ENCODE measurements at regions not wholly inside any gene's neighbourhood (a gene's known extent, or its start where the extent isn't known, plus 50 kb on each side); places are given as distances from the start of the nearest gene placed in this dataset.

GRCh38 chr16:5386989-5387388, 289.4 kb upstream of the EEF2KMT start:
- no peaks in the 10 kb centered on the region for H3K36me3 ChIP-seq (ENCODE audit: insufficient read depth, insufficient read length, low read length)
- no peak overlapping the region for H3K4me3 ChIP-seq (ENCODE audit: insufficient read length, low read depth)
- no peak for DNase-seq (ENCODE audit: low read depth, low spot score)
- H3K9ac ChIP-seq (ENCODE audit: insufficient read length, low read depth): no peak overlapping the region
- H3K27me3 ChIP-seq (ENCODE audit: insufficient read depth, insufficient read length): no peaks in the 10 kb centered on the region
- no peaks in the 10 kb centered on the region for H3K9me3 ChIP-seq (ENCODE audit: insufficient read depth, low read length)
- no peaks in the 10 kb centered on the region for H3K4me1 ChIP-seq (ENCODE audit: insufficient read depth, insufficient read length)
- TF ChIP-seq YY1 (IDR thresholded peaks at IDR 0.05; ENCODE audit: insufficient read depth, insufficient read length) (no peak), ZNF274 (IDR thresholded peaks at IDR 0.05; ENCODE audit: low read depth, low read length) (no peak), SUZ12 (IDR thresholded peaks at IDR 0.05; ENCODE audit: extremely low read depth, insufficient read depth, insufficient read length) (no peak)

- H3K4me1 ChIP-seq (ENCODE audit: insufficient read depth, insufficient read length): no peaks in the 10 kb centered on the region
- DNase-seq (ENCODE audit: low read depth, low spot score): no peak
- no peaks in the 10 kb centered on the region for H3K36me3 ChIP-seq (ENCODE audit: insufficient read depth, insufficient read length, low read length)
- H3K9ac ChIP-seq (ENCODE audit: insufficient read length, low read depth): no peak overlapping the region
- no peak for TF ChIP-seq YY1 (IDR thresholded peaks at IDR 0.05; ENCODE audit: insufficient read depth, insufficient read length)
- TF ChIP-seq SUZ12 (IDR thresholded peaks at IDR 0.05; ENCODE audit: extremely low read depth, insufficient read depth, insufficient read length): no peak
- no peak for TF ChIP-seq ZNF274 (IDR thresholded peaks at IDR 0.05; ENCODE audit: low read depth, low read length)
- H3K9me3 ChIP-seq (ENCODE audit: insufficient read depth, low read length): no peaks in the 10 kb centered on the region
- H3K27me3 ChIP-seq (ENCODE audit: insufficient read depth, insufficient read length): no peaks in the 10 kb centered on the region
- H3K4me3 ChIP-seq (ENCODE audit: insufficient read length, low read depth): no peak overlapping the region
Measured at GRCh38 chr16:5385811-5386210, 288.2 kb upstream of the EEF2KMT start.

- TF ChIP-seq ZNF274 (IDR thresholded peaks at IDR 0.05; ENCODE audit: low read depth, low read length) (no peak), YY1 (IDR thresholded peaks at IDR 0.05; ENCODE audit: insufficient read depth, insufficient read length) (no peak), SUZ12 (IDR thresholded peaks at IDR 0.05; ENCODE audit: extremely low read depth, insufficient read depth, insufficient read length) (no peak)
- Histone ChIP-seq H3K4me1 (ENCODE audit: insufficient read depth, insufficient read length) (no peaks in the 10 kb centered on the region), H3K36me3 (ENCODE audit: insufficient read depth, insufficient read length, low read length) (no peaks in the 10 kb centered on the region), H3K9me3 (ENCODE audit: insufficient read depth, low read length) (no peaks in the 10 kb centered on the region), H3K27me3 (ENCODE audit: insufficient read depth, insufficient read length) (no peaks in the 10 kb centered on the region), H3K4me3 (ENCODE audit: insufficient read length, low read depth) (no peak overlapping the region), H3K9ac (ENCODE audit: insufficient read length, low read depth) (no peak overlapping the region)
- DNase-seq (ENCODE audit: low read depth, low spot score): no peak
Measured at GRCh38 chr16:5385115-5385514, 287.5 kb upstream of the EEF2KMT start.

GRCh38 chr16:5383737-5384136, 286.1 kb upstream of the EEF2KMT start:
- TF ChIP-seq SUZ12 (IDR thresholded peaks at IDR 0.05; ENCODE audit: extremely low read depth, insufficient read depth, insufficient read length) (no peak), YY1 (IDR thresholded peaks at IDR 0.05; ENCODE audit: insufficient read depth, insufficient read length) (no peak), ZNF274 (IDR thresholded peaks at IDR 0.05; ENCODE audit: low read depth, low read length) (no peak)
- DNase-seq (ENCODE audit: low read depth, low spot score): no peak
- Histone ChIP-seq H3K27me3 (ENCODE audit: insufficient read depth, insufficient read length) (no peaks in the 10 kb centered on the region), H3K36me3 (ENCODE audit: insufficient read depth, insufficient read length, low read length) (no peaks in the 10 kb centered on the region), H3K4me3 (ENCODE audit: insufficient read length, low read depth) (no peak overlapping the region), H3K4me1 (ENCODE audit: insufficient read depth, insufficient read length) (no peaks in the 10 kb centered on the region), H3K9ac (ENCODE audit: insufficient read length, low read depth) (no peak overlapping the region), H3K9me3 (ENCODE audit: insufficient read depth, low read length) (no peaks in the 10 kb centered on the region)

GRCh38 chr16:5382484-5382883, 284.9 kb upstream of the EEF2KMT start:
- Histone ChIP-seq H3K4me3 (ENCODE audit: insufficient read length, low read depth) (no peak overlapping the region), H3K27me3 (ENCODE audit: insufficient read depth, insufficient read length) (no peaks in the 10 kb centered on the region), H3K9ac (ENCODE audit: insufficient read length, low read depth) (no peak overlapping the region), H3K9me3 (ENCODE audit: insufficient read depth, low read length) (no peaks in the 10 kb centered on the region), H3K4me1 (ENCODE audit: insufficient read depth, insufficient read length) (no peaks in the 10 kb centered on the region), H3K36me3 (ENCODE audit: insufficient read depth, insufficient read length, low read length) (no peaks in the 10 kb centered on the region)
- TF ChIP-seq SUZ12 (IDR thresholded peaks at IDR 0.05; ENCODE audit: extremely low read depth, insufficient read depth, insufficient read length) (no peak), YY1 (IDR thresholded peaks at IDR 0.05; ENCODE audit: insufficient read depth, insufficient read length) (no peak), ZNF274 (IDR thresholded peaks at IDR 0.05; ENCODE audit: low read depth, low read length) (no peak)
- DNase-seq (ENCODE audit: low read depth, low spot score): no peak

- H3K9me3 ChIP-seq (ENCODE audit: insufficient read depth, low read length): no peaks in the 10 kb centered on the region
- H3K4me3 ChIP-seq (ENCODE audit: insufficient read length, low read depth): no peak overlapping the region
- H3K27me3 ChIP-seq (ENCODE audit: insufficient read depth, insufficient read length): no peaks in the 10 kb centered on the region
- no peak for DNase-seq (ENCODE audit: low read depth, low spot score)
- no peak overlapping the region for H3K9ac ChIP-seq (ENCODE audit: insufficient read length, low read depth)
- H3K4me1 ChIP-seq (ENCODE audit: insufficient read depth, insufficient read length): no peaks in the 10 kb centered on the region
- TF ChIP-seq ZNF274 (IDR thresholded peaks at IDR 0.05; ENCODE audit: low read depth, low read length) (no peak), SUZ12 (IDR thresholded peaks at IDR 0.05; ENCODE audit: extremely low read depth, insufficient read depth, insufficient read length) (no peak), YY1 (IDR thresholded peaks at IDR 0.05; ENCODE audit: insufficient read depth, insufficient read length) (no peak)
- no peaks in the 10 kb centered on the region for H3K36me3 ChIP-seq (ENCODE audit: insufficient read depth, insufficient read length, low read length)
Measured at GRCh38 chr16:5381481-5381880, 283.9 kb upstream of the EEF2KMT start.

- H3K36me3 ChIP-seq (ENCODE audit: insufficient read depth, insufficient read length, low read length): no peaks in the 10 kb centered on the region
- H3K4me1 ChIP-seq (ENCODE audit: insufficient read depth, insufficient read length): no peaks in the 10 kb centered on the region
- H3K9ac ChIP-seq (ENCODE audit: insufficient read length, low read depth): no peak overlapping the region
- H3K4me3 ChIP-seq (ENCODE audit: insufficient read length, low read depth): no peak overlapping the region
- H3K27me3 ChIP-seq (ENCODE audit: insufficient read depth, insufficient read length): no peaks in the 10 kb centered on the region
- DNase-seq (ENCODE audit: low read depth, low spot score): no peak
- TF ChIP-seq SUZ12 (IDR thresholded peaks at IDR 0.05; ENCODE audit: extremely low read depth, insufficient read depth, insufficient read length) (no peak), YY1 (IDR thresholded peaks at IDR 0.05; ENCODE audit: insufficient read depth, insufficient read length) (no peak), ZNF274 (IDR thresholded peaks at IDR 0.05; ENCODE audit: low read depth, low read length) (no peak)
- H3K9me3 ChIP-seq (ENCODE audit: insufficient read depth, low read length): no peaks in the 10 kb centered on the region
Measured at GRCh38 chr16:5379954-5380353, 282.4 kb upstream of the EEF2KMT start.

GRCh38 chr16:5378531-5378930, 280.9 kb upstream of the EEF2KMT start:
- no peak overlapping the region for H3K9ac ChIP-seq (ENCODE audit: insufficient read length, low read depth)
- no peak overlapping the region for H3K4me3 ChIP-seq (ENCODE audit: insufficient read length, low read depth)
- H3K27me3 ChIP-seq (ENCODE audit: insufficient read depth, insufficient read length): no peaks in the 10 kb centered on the region
- DNase-seq (ENCODE audit: low read depth, low spot score): no peak
- no peaks in the 10 kb centered on the region for H3K4me1 ChIP-seq (ENCODE audit: insufficient read depth, insufficient read length)
- H3K9me3 ChIP-seq (ENCODE audit: insufficient read depth, low read length): no peaks in the 10 kb centered on the region
- TF ChIP-seq YY1 (IDR thresholded peaks at IDR 0.05; ENCODE audit: insufficient read depth, insufficient read length): no peak
- H3K36me3 ChIP-seq (ENCODE audit: insufficient read depth, insufficient read length, low read length): no peaks in the 10 kb centered on the region
